CD14-positive monocyte (primary cell): ENCODE measurements at regions not wholly inside any gene's neighbourhood (a gene's known extent, or its start where the extent isn't known, plus 50 kb on each side); places are given as distances from the start of the nearest gene placed in this dataset.

ENCODE experiments used
- DNase-seq, 3 donors: peaks; one replicate each; pipeline ENCODE4 v3.0.0-alpha.2; 2011 to 2022
- H2AFZ ChIP-seq: 2 replicates; pipeline ENCODE4 v1.6.0; 2012; ENCODE audit warnings: mild to moderate bottlenecking, low read depth, low read length, inconsistent platforms; ENCODE audit not compliant: insufficient read depth, poor library complexity, severe bottlenecking
- H3K27ac ChIP-seq, 2 donors: 1 replicate in 1 of 2; 2 replicates in 1 of 2; pipeline ENCODE4 v1.5.1; 2012 to 2013; ENCODE audit warnings: low read length in 2 of 2, control low read depth in 1 of 2, inconsistent platforms in 1 of 2, low read depth in 1 of 2, mild to moderate bottlenecking in 1 of 2
- H3K27me3 ChIP-seq, 2 donors: one replicate each; pipeline versions ENCODE4 v1.6.0 to v1.6.1; 2011 to 2013; ENCODE audit warnings: low read length in 2 of 2; ENCODE audit not compliant: control insufficient read depth in 2 of 2, insufficient read depth in 2 of 2
- H3K36me3 ChIP-seq, 2 donors: replicated peaks in 1 of 2; 1 replicate in 1 of 2; 2 replicates in 1 of 2; pipeline versions ENCODE4 v1.5.1 to v1.6.1; 2012 to 2013; ENCODE audit warnings: low read length in 2 of 2, control low read depth in 1 of 2, inconsistent platforms in 1 of 2, mild to moderate bottlenecking in 1 of 2; ENCODE audit not compliant: insufficient read depth in 2 of 2, control insufficient read depth in 1 of 2
- H3K4me1 ChIP-seq, 2 donors: 1 replicate in 1 of 2; 2 replicates in 1 of 2; pipeline versions ENCODE4 v1.5.1 to v1.6.1; 2012 to 2013; ENCODE audit warnings: low read length in 2 of 2, control low read depth in 1 of 2, inconsistent platforms in 1 of 2, mild to moderate bottlenecking in 1 of 2, moderate library complexity in 1 of 2; ENCODE audit not compliant: insufficient read depth in 2 of 2, control insufficient read depth in 1 of 2
- H3K4me2 ChIP-seq: replicated peaks from 2 replicates; pipeline ENCODE3; 2012; ENCODE audit warnings: low read length, moderate library complexity, mild to moderate bottlenecking; ENCODE audit not compliant: poor library complexity, severe bottlenecking; ENCODE audit errors: extremely low read depth
- H3K4me3 ChIP-seq, 3 experiments: fragments of 200-600 bp in 1 of 3; sonication (generic) in 1 of 3; replicated peaks in 1 of 3; 1 replicate in 2 of 3; 2 replicates in 1 of 3; pipeline ENCODE4 v1.5.1; 2011 to 2013; ENCODE audit warnings: low read length in 3 of 3, mild to moderate bottlenecking in 3 of 3, control low read depth in 2 of 3, low read depth in 2 of 3, inconsistent platforms in 1 of 3, moderate library complexity in 1 of 3
- H3K79me2 ChIP-seq: 2 replicates; pipeline ENCODE4 v1.6.0; 2012; ENCODE audit warnings: mild to moderate bottlenecking, control low read depth, inconsistent platforms, low read length, moderate library complexity; ENCODE audit not compliant: insufficient read depth
- H3K9ac ChIP-seq: 2 replicates; pipeline ENCODE4 v1.6.0; 2017; ENCODE audit warnings: low read length, mild to moderate bottlenecking; ENCODE audit not compliant: insufficient read depth, poor library complexity, severe bottlenecking
- H3K9me3 ChIP-seq, 2 donors: replicated peaks in 1 of 2; 1 replicate in 1 of 2; 2 replicates in 1 of 2; pipeline versions ENCODE4 v1.5.1 to v1.6.1; 2012 to 2013; ENCODE audit warnings: low read length in 2 of 2, control low read depth in 1 of 2; ENCODE audit not compliant: control insufficient read depth in 1 of 2, insufficient read depth in 1 of 2
- H4K20me1 ChIP-seq: 2 replicates; pipeline ENCODE4 v1.6.0; 2012; ENCODE audit warnings: mild to moderate bottlenecking, low read length, control low read depth, moderate library complexity; ENCODE audit not compliant: insufficient read depth
- H3K27ac Mint-ChIP-seq, 7 donors: one replicate each; pipeline ENCODE4 v1.8.0; 2020; ENCODE audit warnings: mild to moderate bottlenecking in 7 of 7, mixed read lengths in 7 of 7, moderate library complexity in 6 of 7, inconsistent platforms in 2 of 7
- H3K27me3 Mint-ChIP-seq, 3 donors: one replicate each; pipeline ENCODE4 v1.8.0; 2021 to 2022; ENCODE audit warnings: low read depth in 3 of 3, mild to moderate bottlenecking in 3 of 3, mixed read lengths in 3 of 3, moderate library complexity in 3 of 3, inconsistent platforms in 1 of 3
- H3K36me3 Mint-ChIP-seq, 2 donors: one replicate each; pipeline ENCODE4 v1.8.0; 2020; ENCODE audit warnings: mixed read lengths in 2 of 2, inconsistent platforms in 1 of 2, mild to moderate bottlenecking in 1 of 2
- H3K4me1 Mint-ChIP-seq: one replicate; pipeline ENCODE4 v1.8.0; 2020; ENCODE audit warnings: mild to moderate bottlenecking, mixed read lengths
- H3K4me3 Mint-ChIP-seq, 2 donors: one replicate each; pipeline ENCODE4 v1.8.0; 2020; ENCODE audit warnings: mild to moderate bottlenecking in 2 of 2, mixed read lengths in 2 of 2, moderate library complexity in 1 of 2
- H3K9me3 Mint-ChIP-seq, 7 donors: one replicate each; pipeline ENCODE4 v1.8.0; 2020 to 2022; ENCODE audit warnings: mixed read lengths in 7 of 7, mild to moderate bottlenecking in 6 of 7, moderate library complexity in 6 of 7, inconsistent platforms in 2 of 7
- CTCF ChIP-seq: fragments of 200-600 bp; IDR thresholded peaks from one replicate; pipeline ENCODE4 v1.8.0; 2022; ENCODE audit warnings: antibody characterized with exemption, mild to moderate bottlenecking
- WGBS: methylation state at CpG from one replicate; pipeline ENCODE4 v1.1.5; 2013; ENCODE audit warnings: missing lambda C conversion rate; ENCODE audit not compliant: insufficient coverage; 5-methylcytosine and 5-hydroxymethylcytosine counted together
- intact Hi-C, 2 donors: fragments of 100-400 bp; cut with micrococcal nuclease; formaldehyde crosslinking; loops; one replicate each; pipeline versions ENCODE4 v1.15.0 to v1.15.1; 2023

- H3K36me3 Mint-ChIP-seq: peaks cover 0 to 6% of the 10 kb centered on the region in 2 donors
- peaks cover 26% of the 10 kb centered on the region for H3K4me1 Mint-ChIP-seq
- Histone ChIP-seq H3K36me3 (no peaks in the 10 kb centered on the region), H4K20me1 (no peaks in the 10 kb centered on the region), H3K9ac (no peak overlapping the region), H3K79me2 (no peaks in the 10 kb centered on the region), H3K27ac (no peak overlapping the region), H3K4me2 (no peak overlapping the region), H3K9me3 (peaks cover 10 to 12% of the 10 kb centered on the region in 2 donors), H2AFZ (no peak overlapping the region), H3K4me3 (no peak overlapping the region), H3K27me3 (peaks cover 0 to 2% of the 10 kb centered on the region in 2 donors), H3K4me1 (peaks cover 18 to 22% of the 10 kb centered on the region in 2 donors)
- no peak for TF ChIP-seq CTCF
- H3K27me3 Mint-ChIP-seq: peaks cover 2 to 7% (median 6%) of the 10 kb centered on the region in 3 donors
- intact Hi-C loops: no loop called here
- H3K27ac Mint-ChIP-seq: no peak overlapping the region
- 100% methylated on average over 1 of the region's 5 CpGs for WGBS
- DNase-seq: no peak
- peaks cover 3 to 13% (median 9%) of the 10 kb centered on the region in 7 donors for H3K9me3 Mint-ChIP-seq
- no peak overlapping the region for H3K4me3 Mint-ChIP-seq
Observed at GRCh38 chr2:37581433-37581832, 90.0 kb downstream of the CDC42EP3 start.

GRCh38 chr2:37582481-37583220 is 88.8 kb downstream of the CDC42EP3 start:
- Mint-ChIP-seq H3K4me1 (peaks cover 36% of the 10 kb centered on the region), H3K36me3 (peaks cover 0 to 6% of the 10 kb centered on the region in 2 donors), H3K4me3 (peak overlapping the region in 1 of 2 donors; percentile 52), H3K27me3 (peaks cover 2 to 8% (median 6%) of the 10 kb centered on the region in 3 donors), H3K27ac (no peak overlapping the region), H3K9me3 (peaks cover 3 to 13% (median 9%) of the 10 kb centered on the region in 7 donors)
- intact Hi-C loops: no loop called here
- Histone ChIP-seq H4K20me1 (no peaks in the 10 kb centered on the region), H3K27me3 (peaks cover 0 to 2% of the 10 kb centered on the region in 2 donors), H2AFZ (peak overlapping the region; percentile 37), H3K4me2 (no peak overlapping the region), H3K9me3 (peaks cover 10 to 12% of the 10 kb centered on the region in 2 donors), H3K4me1 (peaks cover 24 to 31% of the 10 kb centered on the region in 2 donors), H3K27ac (no peak overlapping the region), H3K9ac (no peak overlapping the region), H3K4me3 (no peak overlapping the region), H3K36me3 (no peaks in the 10 kb centered on the region), H3K79me2 (no peaks in the 10 kb centered on the region)
- WGBS: 11% methylated on average over 8 of the region's 16 CpGs
- TF ChIP-seq CTCF: no peak
- DNase-seq: peak in 1 of 3 donors; percentile 20
